Tibial nerve (tissue), 3 donors: ENCODE measurements at regions not wholly inside any gene's neighbourhood (a gene's known extent, or its start where the extent isn't known, plus 50 kb on each side); places are given as distances from the start of the nearest gene placed in this dataset.

Experiments
- CTCF ChIP-seq, 5 experiments: fragments of 200-600 bp in 3 of 5; fragments of 450-650 bp in 2 of 5; sonication (generic) in 3 of 5; IDR thresholded peaks; one replicate each; pipeline ENCODE4 v1.5.1; 2016 to 2019; ENCODE audit warnings: antibody characterized with exemption in 5 of 5, mild to moderate bottlenecking in 3 of 5, moderate library complexity in 2 of 5
- POLR2A ChIP-seq, 2 donors: fragments of 450-650 bp; IDR thresholded peaks; one replicate each; pipeline ENCODE4 v1.6.1; 2017; ENCODE audit warnings: antibody characterized with exemption in 2 of 2, mild to moderate bottlenecking in 2 of 2, moderate library complexity in 2 of 2

- TF ChIP-seq CTCF (IDR thresholded peaks at IDR 0.05) (no peak), POLR2A (IDR thresholded peaks at IDR 0.05) (no peak)
Measured at GRCh38 chr16:25570131-25570530, 121.6 kb upstream of the HS3ST4 start.
